HCEC 1CT (cell line): ENCODE measurements at regions not wholly inside any gene's neighbourhood (a gene's known extent, or its start where the extent isn't known, plus 50 kb on each side); places are given as distances from the start of the nearest gene placed in this dataset.
A peak's percentile ranks its signal among the peaks of the same experiment; 100 is the strongest.

Experiments
- DNase-seq: peaks from one replicate; pipeline ENCODE4 v3.0.0-alpha.2; 2017

GRCh38 chr21:35233756-35234155 lies 184.7 kb upstream of the RUNX1 start:
- DNase-seq = no peak

DNA sequence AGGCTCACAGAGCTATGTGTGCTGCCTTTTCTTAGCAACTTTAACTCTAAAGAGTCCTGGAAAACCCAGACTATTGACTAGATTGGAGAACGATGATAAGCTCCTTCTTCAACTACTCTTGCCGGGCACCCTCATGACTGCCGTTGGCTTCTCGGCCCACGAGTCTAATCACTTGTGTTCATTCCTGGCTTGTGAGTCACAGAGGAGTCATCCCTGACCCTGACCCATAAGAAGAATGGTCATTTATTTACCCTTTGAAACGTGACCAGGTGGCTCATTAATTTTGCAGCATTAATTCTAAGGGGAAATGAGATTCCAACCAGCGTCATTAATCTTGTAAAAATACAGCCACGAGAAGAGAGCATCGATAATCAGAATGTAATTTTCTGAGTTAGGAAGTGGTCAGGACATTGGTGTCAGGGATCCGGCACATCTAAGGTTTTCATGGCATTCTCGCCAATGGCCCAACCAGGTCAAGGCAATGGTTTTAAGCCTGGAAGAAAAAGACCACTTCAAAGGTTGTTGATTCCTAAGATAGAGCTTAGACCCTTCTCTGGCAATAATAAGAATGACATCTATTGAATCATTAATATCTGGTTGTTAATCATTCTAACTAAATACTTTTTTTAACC lies 183.6 kb upstream of the RUNX1 start:
- peak; percentile 88 for DNase-seq

DNA sequence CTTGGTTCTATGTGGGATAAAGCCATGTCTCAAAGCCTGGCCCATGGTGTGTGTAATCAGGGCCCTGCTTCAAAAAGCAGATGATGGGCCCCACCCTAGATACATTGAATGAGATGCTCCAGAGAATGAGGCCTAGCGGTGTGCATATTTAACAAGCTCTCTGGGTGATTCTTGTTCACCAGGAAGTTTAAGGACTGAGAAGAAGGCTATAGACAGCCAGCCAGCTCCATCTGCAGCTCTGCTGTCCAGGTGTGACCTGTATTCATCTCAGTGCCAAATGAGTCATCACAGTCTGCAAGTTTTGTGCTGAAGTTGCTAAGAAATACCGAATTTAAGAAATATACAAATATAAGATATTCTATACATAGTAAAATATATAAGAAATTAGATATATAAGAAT lies 182.0 kb upstream of the RUNX1 start:
- DNase-seq = no peak

DNA sequence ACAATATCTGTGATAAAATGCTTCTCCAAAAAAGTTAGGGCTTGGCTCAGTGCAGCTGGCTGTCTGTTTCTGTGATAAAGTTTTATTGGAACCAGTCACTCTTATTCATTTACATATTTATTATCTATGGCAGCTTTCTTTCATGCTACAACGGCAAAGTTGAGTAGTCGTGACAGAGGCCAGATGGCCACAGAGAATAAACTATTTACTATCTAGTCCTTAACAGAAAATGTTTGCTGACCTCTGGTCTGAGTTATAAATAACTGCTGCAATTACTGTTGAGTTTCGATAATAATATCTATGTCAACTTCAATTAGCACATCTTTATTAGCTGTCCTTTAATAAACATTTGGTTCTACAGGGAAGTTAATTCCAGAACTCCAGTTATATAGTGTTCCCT lies 180.2 kb upstream of the RUNX1 start:
- DNase-seq = no peak

- DNase-seq = no peak
These were observed 178.7 kb upstream of the RUNX1 start for GRCh38 chr21:35227786-35228185.

GRCh38 chr21:35226968-35227744 lies 178.1 kb upstream of the RUNX1 start:
- no peak for DNase-seq

GRCh38 chr21:35226328-35226727 lies 177.2 kb upstream of the RUNX1 start:
- DNase-seq = peak; percentile 79

- no peak for DNase-seq
These were observed 176.5 kb upstream of the RUNX1 start for GRCh38 chr21:35225573-35225972.

DNA sequence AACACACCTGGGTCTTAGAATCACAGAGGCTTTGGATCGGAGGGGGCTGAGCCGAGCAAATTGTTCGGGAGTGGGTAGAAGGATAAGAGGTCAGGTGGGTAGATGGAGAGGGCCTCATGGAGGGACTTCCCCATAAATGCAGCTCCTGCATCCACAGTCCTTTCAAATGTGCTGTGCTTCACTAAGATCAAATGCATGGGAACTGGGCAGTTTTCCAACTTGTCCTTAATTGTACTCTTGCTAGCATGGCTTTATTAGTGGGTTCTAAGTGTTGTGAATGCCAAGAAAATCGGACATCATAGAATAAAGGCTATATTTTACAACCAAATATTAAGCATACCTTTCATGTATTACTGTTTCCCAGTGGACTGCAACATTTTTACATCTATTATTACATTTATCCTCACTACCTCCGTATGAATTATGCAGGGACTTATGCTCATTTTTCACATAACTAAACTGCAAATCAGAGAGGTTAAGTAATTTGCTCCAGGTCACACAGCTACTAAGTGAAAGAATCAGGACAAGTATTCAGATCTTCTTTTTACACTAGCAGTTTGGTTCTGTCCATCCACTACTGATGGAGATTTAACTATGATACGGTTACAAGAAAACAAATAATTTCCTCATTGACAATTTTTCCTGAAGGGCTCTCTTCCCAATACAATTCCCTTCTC lies 174.5 kb upstream of the RUNX1 start:
- DNase-seq = no peak

GRCh38 chr21:35222541-35222941 lies 173.4 kb upstream of the RUNX1 start:
- no peak for DNase-seq

- no peak for DNase-seq
These were observed 172.9 kb upstream of the RUNX1 start for GRCh38 chr21:35222021-35222420.

DNA sequence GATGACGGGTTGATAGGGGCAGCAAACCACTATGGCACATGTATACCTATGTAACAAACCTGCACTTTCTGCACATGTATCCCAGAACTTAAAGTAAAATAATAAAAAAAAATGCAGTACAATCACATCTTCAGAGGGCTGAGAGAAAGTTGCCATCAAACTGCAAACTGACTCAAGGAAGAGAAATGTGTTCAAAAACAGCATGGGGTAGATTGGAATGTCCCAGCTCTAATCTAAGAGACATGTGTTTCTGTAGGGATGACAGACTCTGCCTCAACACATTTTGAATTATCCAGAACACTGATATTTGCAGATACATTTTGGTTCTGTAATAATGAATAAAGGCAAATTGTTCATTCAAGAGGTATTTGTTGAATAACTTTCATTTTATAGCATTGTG lies 171.2 kb upstream of the RUNX1 start:
- peak; percentile 47 for DNase-seq

- peak; percentile 2 for DNase-seq
These were observed 170.6 kb upstream of the RUNX1 start for GRCh38 chr21:35219719-35220118.

GRCh38 chr21:35219291-35219690 lies 170.2 kb upstream of the RUNX1 start:
- DNase-seq = no peak

- DNase-seq = peak; percentile 90
These were observed 168.5 kb upstream of the RUNX1 start for GRCh38 chr21:35217504-35218060.

DNA sequence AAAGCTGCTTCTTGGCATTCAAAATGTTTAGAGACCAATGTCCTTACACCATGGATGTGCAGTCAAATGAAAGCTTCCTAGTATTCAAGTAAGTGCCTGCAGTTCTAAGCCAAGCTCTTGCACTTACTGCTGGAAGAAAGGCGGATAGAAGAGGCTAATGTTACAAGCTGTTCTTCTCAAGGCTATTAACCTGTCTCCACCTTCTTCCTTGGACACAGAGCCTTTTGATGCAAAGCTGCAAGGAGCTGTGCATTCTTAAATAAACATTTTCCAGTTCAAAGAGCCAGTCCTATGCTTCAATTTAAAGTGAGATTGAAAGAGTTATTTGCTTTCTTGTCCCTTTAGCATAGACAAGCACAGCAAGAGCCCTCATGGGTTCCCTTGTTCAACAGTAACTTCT lies 167.9 kb upstream of the RUNX1 start:
- DNase-seq = no peak

DNA sequence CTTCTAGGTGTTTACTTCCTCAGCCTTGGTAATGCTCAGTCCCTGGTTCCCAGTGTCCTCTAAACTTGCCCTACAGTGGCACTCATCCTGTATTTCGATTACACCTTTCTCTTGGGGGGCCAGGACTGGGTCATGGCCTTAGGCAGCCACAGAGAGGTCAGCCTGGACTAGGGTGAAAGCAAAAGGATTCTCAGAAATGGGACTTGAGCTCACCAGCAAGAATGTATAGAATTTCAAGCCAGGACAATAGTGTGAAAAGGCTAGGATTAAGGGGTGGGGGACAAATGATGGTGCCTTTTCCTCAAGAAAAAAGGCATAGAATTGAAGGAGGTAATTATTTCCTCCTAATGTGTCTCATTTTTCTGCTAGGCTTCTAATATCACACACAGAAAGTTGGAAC lies 166.8 kb upstream of the RUNX1 start:
- no peak for DNase-seq

DNA sequence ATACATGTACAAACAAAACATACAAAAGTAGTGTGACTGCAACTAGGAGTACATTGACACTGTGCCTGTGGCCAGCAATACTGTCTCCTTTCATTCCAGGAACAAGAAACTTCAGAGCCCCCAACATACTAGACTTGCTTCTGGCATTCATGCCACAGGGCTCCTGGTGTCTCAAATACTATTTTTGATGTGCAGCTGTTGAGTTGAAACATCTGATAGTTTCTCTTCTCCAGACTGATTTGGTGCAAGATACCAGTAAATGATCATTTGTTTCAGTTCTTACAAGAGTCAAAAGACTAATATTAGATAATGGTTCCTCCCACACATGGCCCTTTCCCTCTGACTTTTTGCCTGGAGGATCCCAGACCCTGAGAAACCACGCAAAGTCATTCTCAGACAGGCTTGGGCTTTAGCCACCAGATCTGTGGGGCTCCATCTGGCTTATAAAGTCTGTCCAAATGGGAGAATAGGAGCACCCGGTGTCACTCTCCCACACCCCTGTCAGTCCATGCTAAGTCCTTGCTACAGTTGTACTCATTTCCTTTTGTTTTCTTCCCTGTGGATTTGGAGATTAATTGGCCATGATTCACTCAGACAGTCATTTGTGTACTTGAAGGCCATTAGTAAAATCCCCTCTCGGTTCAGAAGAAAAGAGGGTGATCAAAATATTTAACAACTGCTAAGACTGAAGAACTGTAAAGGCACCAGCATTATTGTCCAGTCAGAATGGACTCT lies 163.5 kb upstream of the RUNX1 start:
- peak; percentile 71 for DNase-seq

GRCh38 chr21:35211782-35212181 lies 162.7 kb upstream of the RUNX1 start:
- DNase-seq = no peak

DNA sequence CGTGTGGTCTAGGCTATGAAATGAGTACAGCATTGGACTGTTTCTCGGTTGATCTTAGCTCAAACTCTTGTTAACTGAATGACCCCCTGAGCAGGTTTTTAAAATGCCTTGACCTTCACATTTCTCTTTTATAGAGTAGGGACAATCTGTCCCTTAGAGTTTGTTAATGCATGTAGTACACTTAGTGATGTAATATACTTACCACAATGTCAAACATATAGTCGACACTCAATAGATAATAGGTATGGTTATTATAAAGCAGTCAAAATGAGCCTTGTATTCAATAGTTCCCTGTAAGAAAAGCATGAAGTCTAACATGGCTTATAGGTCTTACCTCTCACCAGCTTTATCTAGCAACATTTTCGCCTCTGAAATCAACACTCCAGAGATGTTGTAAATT lies 161.0 kb upstream of the RUNX1 start:
- DNase-seq = no peak

GRCh38 chr21:35208810-35209517 lies 159.9 kb upstream of the RUNX1 start:
- peak; percentile 63 for DNase-seq

DNA sequence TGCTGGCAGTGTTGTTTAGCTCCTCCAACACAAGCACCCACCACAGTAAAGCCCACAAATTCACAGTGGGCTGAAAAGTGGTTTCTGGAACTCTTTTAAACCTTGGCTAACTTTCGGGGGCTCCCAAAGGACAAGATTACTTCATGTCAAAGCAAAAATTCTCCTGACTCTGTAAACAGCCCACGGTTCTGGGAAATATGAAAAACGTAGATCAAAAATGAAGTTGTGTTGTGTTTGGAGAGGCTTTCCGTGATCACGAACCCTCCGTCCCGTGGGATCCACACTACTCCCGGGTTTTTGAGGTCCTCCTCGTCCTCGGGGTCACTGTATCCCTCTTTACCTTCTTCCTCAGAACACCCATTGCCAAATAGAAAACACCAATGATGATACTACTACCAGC lies 159.0 kb upstream of the RUNX1 start:
- DNase-seq = no peak
